DMS153 treated with DMSO at 0.1 percent for 48 hours (cell line): ENCODE measurements at regions not wholly inside any gene's neighbourhood (a gene's known extent, or its start where the extent isn't known, plus 50 kb on each side); places are given as distances from the start of the nearest gene placed in this dataset.
"Not testable (repeated sequence)": the region's sequence is repeated elsewhere in the genome, so short reads cannot be mapped to it uniquely, and the experiment has no call there.

Experiments
- DNase-seq: peaks from one replicate; lab custom pipeline; 2025; ENCODE audit not compliant: unreplicated experiment; lab: John Stamatoyannopoulos, UW

GRCh38 chr16:86880316-86881117 is 302.2 kb downstream of the FOXL1 start:
- DNase-seq = no peak

GRCh38 chr16:86881118-86881510 is 302.8 kb downstream of the FOXL1 start:
- DNase-seq = no peak

GRCh38 chr16:86881861-86882273 is 303.5 kb downstream of the FOXL1 start:
- DNase-seq = no peak

GRCh38 chr16:86882586-86883280 is 304.4 kb downstream of the FOXL1 start:
- no peak for DNase-seq

- no peak for DNase-seq
Measured at GRCh38 chr16:86883583-86884389, 305.4 kb downstream of the FOXL1 start.

- DNase-seq = no peak
Measured at GRCh38 chr16:86884390-86884650, 306.0 kb downstream of the FOXL1 start.

- no peak for DNase-seq
Measured at GRCh38 chr16:86885139-86885538, 306.8 kb downstream of the FOXL1 start.

- no peak for DNase-seq
Measured at GRCh38 chr16:86886651-86887050, 308.3 kb downstream of the FOXL1 start.

- no peak for DNase-seq
Measured at GRCh38 chr16:86887416-86887815, 309.1 kb downstream of the FOXL1 start.

- DNase-seq = no peak
Measured at GRCh38 chr16:86888231-86889053, 310.1 kb downstream of the FOXL1 start.

GRCh38 chr16:86889054-86889366 is 310.7 kb downstream of the FOXL1 start:
- DNase-seq = not testable (repeated sequence)

- DNase-seq = no peak
Measured at GRCh38 chr16:86889974-86890373, 311.6 kb downstream of the FOXL1 start.

GRCh38 chr16:86891121-86891520 is 312.8 kb downstream of the FOXL1 start:
- DNase-seq = no peak

GRCh38 chr16:86891631-86892030 is 313.3 kb downstream of the FOXL1 start:
- no peak for DNase-seq

- no peak for DNase-seq
Measured at GRCh38 chr16:86892509-86892908, 314.2 kb downstream of the FOXL1 start.

- no peak for DNase-seq
Measured at GRCh38 chr16:86893506-86893905, 315.2 kb downstream of the FOXL1 start.

GRCh38 chr16:86894029-86894567 is 315.7 kb downstream of the FOXL1 start:
- DNase-seq = no peak

- no peak for DNase-seq
Measured at GRCh38 chr16:86894925-86895324, 316.6 kb downstream of the FOXL1 start.

- no peak for DNase-seq
Measured at GRCh38 chr16:86895606-86896005, 317.3 kb downstream of the FOXL1 start.

GRCh38 chr16:86896976-86897375 is 318.6 kb downstream of the FOXL1 start:
- no peak for DNase-seq

GRCh38 chr16:86897486-86897885 is 319.1 kb downstream of the FOXL1 start:
- DNase-seq = no peak
